GM19455 (cell line): ENCODE measurements at regions not wholly inside any gene's neighbourhood (a gene's known extent, or its start where the extent isn't known, plus 50 kb on each side); places are given as distances from the start of the nearest gene placed in this dataset.

Experiments
- ATAC-seq: cut with Tn5 transposase; IDR thresholded peaks from one replicate; pipeline ENCODE4 v1.9.1; 2021; ENCODE audit not compliant: unreplicated experiment

DNA sequence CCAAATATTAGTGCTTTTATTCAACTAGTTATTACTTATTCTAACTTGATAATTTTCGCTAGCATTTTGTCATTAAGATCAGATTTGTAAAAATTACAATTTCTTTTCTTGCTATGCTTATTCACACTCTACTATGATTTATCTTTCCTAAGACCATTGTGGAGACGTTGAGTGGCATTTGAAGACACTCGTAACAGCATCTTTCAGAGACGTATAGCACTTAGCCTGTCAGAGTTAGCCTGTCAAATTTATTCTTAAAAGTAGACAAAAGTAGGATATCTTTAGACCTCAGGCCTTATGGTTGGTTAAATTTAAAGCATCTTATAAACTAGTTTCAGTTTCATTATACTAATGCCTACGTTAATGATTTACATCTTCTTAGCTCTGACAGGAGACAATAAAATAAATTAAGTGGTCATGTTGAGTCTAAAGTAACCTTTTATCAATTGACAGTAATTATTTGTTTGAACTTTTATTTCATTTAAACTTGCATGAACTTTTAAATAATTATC is 1410.1 kb downstream of the MRPL39 start:
- no peak for ATAC-seq

DNA sequence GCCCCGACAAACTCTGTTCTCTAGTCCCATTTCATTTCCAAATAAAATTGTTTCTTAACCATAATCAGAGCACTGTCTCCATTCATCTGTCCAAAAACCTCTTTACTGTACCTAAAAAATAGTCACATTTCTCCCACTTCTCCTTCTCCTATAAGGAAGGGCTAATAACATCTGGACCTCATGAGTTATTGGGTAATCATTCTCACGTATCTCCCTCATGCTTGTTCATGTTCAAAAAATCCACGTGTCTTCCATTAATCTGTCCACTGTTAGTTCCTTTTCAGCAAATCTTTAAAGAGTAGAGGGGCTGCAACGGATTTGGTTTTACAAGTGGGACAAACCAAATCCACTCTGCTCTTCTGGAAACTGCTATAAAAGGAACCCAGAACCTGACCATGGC is 1418.8 kb downstream of the MRPL39 start:
- ATAC-seq, result no peak

GRCh38 chr21:24183077-24183476 is 1424.2 kb downstream of the MRPL39 start:
- ATAC-seq, result no peak

GRCh38 chr21:24179110-24179509 is 1428.2 kb downstream of the MRPL39 start:
- ATAC-seq, result no peak

GRCh38 chr21:24175106-24175505 is 1432.2 kb downstream of the MRPL39 start:
- no peak for ATAC-seq

- ATAC-seq, result no peak
These were observed 1435.5 kb downstream of the MRPL39 start for GRCh38 chr21:24171736-24172135.

- ATAC-seq, result no peak
These were observed 1443.7 kb downstream of the MRPL39 start for GRCh38 chr21:24163539-24163938.

GRCh38 chr21:24160528-24160927 is 1446.8 kb downstream of the MRPL39 start:
- ATAC-seq, result no peak

DNA sequence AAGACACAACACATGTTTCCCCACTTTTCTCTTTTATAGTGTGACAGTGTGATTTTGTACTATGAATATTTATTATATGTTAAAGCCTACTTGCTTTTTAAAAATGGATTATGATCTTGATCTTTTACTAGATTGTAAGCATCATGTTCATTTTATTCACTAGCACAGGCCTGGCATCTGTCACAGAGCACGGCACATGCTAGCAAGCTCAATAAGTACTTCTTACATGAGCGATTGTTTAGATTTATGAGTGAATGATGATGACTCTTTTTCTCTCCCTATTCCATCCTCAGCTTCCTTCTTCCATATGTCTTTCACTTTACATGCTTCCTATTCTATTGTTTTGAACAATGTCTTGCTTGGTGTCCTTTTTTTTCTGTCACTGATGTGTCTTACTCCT is 1454.1 kb downstream of the MRPL39 start:
- ATAC-seq, result no peak

DNA sequence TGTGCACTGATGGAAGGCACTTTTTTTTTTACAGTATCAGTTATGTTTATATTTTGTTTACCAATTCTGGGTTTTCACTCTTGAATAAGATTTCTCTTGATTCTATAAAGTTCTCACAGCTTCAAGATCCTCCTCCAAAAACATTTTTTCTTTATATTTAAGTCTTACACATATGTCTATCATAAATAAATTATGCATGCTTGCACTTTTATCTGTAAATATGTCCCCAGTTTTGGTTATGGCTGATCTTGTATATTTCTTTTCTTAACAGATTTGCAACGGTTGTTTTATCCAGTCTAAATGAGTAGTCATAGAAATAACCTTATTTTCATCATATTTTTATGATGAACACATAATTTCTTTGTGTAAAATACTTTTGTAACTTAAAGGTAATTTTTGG is 1456.5 kb downstream of the MRPL39 start:
- ATAC-seq, result no peak

DNA sequence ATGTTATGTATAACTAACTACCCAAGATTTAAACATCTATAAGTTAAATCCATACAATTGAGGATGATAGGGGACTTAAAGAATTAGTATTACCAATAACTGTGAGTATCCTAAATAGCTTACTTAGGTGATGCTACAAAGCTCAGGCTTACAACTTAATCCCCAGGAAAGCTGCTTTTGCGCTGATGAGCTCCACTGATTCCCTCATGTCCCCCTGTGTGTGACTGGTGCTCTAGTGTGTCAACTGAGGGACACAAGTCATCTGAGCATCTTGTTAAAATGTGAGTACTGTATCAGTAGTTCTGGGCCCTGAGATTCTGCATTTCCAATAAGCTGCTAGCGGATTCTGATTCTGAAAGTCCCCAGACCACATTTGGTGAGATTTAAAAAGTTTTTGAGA is 1458.8 kb downstream of the MRPL39 start:
- ATAC-seq, result no peak

DNA sequence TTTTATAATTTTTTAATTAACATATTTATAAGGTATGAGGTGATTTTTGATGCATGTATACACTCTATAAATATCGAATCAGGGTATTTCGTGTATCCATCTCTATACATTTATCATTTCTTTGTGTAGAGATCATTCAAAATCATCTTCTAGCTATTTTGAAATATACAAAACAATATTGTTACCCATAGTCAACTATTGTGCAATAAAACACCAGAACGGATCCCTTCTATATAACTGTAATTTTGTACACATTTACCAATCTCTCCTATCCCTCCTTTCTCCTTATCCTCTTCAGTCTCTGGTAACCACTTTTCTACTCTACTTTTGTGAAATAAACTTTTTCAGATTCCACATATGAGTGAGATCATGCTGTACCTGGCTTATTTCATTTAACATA is 1459.6 kb downstream of the MRPL39 start:
- ATAC-seq, result no peak

- no peak for ATAC-seq
These were observed 1476.2 kb downstream of the MRPL39 start for GRCh38 chr21:24131056-24131455.

DNA sequence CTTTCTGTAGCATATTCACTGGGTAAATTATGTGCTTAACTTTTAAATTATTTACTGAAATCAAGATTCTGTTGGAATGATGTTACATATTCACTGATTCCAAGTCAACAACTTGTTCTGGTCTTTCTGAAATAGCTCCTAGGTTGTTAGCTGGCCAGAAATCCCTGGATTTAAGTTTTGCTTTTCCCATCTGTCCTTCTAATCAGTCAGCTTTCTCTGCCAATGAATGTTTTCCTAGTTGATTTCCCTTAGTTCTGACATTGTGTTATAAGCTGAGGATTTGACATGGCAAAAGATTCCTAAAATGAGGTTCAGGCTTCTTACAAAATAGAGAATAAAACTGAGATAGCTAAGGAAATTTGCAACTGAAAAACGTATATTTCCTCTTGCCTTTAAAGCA is 1479.6 kb downstream of the MRPL39 start:
- ATAC-seq, result no peak

DNA sequence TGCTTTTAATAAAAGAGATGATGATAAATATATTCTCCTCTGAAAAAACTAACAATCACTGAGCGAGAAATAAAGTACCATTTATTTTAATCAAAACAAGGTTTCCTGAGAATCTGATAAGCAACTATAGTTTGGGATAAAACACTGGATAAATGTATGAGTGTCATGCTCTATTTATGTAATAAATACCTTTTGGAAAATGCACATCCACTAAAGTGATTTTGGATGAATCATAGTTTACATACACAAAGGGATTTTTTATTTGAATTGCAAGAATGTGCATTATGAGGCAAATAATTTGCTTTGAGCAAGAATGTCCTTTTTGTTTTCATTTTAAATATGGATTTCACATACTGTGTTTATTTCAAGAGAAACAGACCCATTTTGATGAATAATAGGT is 1483.5 kb downstream of the MRPL39 start:
- ATAC-seq, result no peak

- no peak for ATAC-seq
These were observed 1488.4 kb downstream of the MRPL39 start for GRCh38 chr21:24118738-24119459.

DNA sequence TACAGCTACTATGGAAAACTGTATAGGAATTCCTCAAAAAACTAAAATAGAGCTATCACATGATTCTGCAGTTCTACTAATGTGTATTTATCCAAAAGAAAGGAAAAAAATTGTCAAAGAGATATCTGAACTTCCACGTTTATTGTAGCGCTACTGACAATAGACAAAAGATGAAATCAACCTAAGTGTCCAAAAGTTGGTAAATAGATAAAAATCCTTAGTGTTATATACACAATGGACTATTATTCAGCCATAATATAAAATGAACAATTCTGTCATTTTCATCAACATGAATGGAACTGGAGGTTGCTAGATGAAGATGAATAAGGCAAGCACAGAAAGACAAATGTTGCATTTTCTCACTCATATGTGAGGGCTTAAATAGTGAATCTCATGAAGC is 1492.1 kb downstream of the MRPL39 start:
- ATAC-seq, result no peak

DNA sequence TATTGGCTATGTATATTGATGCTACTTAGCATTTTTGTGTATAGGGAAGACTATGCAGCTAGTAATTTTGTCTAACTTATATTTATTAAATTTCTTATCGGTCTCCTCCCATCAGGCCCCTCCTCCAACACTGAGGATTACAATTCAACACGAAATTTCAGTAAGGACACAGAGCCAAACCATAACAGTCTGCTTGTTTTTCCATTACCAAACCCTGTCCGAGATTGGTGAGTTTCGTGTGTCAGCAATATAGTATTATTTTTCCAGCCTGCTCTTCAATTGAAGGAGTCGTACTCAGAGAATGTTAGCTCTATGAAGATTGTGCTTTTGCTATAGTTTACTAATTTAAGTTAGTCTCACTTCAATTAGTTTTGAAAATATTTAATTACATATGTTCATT is 1495.3 kb downstream of the MRPL39 start:
- no peak for ATAC-seq

DNA sequence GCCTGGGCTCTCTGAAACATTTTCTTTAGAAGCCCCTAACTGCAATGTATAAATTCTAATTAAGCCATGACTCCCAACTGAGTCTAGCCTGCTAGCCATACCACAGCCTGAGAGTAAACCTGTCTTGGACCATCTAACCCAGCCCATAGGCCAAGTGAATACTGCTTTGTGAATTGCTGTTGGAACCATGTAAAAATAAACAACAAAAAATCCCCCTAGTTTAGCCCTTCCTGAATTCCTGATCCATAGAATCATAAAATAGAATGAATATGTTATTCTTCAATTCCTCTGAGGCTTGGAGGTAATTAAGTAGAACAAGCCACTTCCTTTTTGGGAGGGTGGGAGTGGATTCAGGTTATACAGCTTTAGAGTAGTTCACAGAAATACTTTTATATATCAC is 1496.4 kb downstream of the MRPL39 start:
- no peak for ATAC-seq

GRCh38 chr21:24097181-24097580 is 1510.1 kb downstream of the MRPL39 start:
- ATAC-seq, result no peak

DNA sequence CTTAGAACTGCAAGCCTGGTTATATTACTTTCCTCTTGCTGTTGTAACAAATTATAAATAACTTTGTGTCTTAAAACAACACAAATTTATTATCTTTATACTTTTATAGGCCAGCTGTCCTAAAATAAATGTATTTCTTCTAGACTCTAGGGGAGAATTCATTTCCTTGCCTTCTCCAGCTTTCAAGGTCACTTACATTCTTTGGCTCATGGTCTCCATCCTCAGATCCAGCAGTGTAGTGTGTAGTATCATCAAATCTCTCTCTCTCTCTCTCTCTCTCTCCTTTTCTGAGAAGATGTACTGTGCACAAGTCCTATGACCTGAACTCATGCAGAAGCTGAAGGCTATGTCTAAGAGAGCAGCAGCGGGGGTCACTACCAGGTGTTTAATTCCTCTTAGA is 1510.6 kb downstream of the MRPL39 start:
- ATAC-seq, result no peak

DNA sequence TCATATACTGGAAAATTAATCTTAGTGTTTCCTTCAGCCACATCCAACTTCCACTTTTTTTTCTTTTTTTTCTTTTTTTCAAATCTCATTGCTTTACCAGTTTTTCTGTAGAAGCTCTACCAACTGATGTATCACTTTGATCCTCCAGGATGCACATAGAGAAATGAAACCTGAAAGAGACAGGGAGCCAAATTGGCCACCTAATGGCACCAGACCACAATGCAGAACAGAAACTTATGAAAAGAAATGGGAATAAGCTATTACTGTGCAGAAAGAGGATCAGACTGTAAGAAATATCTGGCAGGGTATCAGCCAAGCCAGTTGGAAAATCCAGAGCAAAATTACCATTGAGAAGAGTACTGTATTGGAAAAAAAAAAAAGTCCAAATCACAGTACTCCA is 1514.2 kb downstream of the MRPL39 start:
- no peak for ATAC-seq

- ATAC-seq, result no peak
These were observed 1531.1 kb downstream of the MRPL39 start for GRCh38 chr21:24076179-24076578.
